GM10248 (cell line): ENCODE measurements at regions not wholly inside any gene's neighbourhood (a gene's known extent, or its start where the extent isn't known, plus 50 kb on each side); places are given as distances from the start of the nearest gene placed in this dataset.

Experiments used
- CTCF ChIA-PET: fragments of 300-600 bp; sonication (Branson Sonifier 250); formaldehyde crosslinking; extraction: SDS; loops from one replicate; lab custom pipeline; 2021; ENCODE audit warnings: antibody characterized with exemption; lab: Yijun Ruan, JAX
- POLR2A ChIA-PET: fragments of 350-650 bp; sonication (Branson Sonifier 250); formaldehyde crosslinking; extraction: SDS; loops from one replicate; lab custom pipeline; 2020; ENCODE audit warnings: antibody characterized with exemption; lab: Yijun Ruan, JAX
- DNase-seq: peaks from one replicate; pipeline ENCODE4 v3.0.0; 2012; ENCODE audit errors: extremely low spot score
- TF ChIP-seq, protein P1 (sequence below): IDR thresholded peaks from 2 replicates; pipeline ENCODE4 v1.5.1; 2012; ENCODE audit warnings: mild to moderate bottlenecking, low read depth; ENCODE audit errors: extremely low read depth, missing control alignments, control extremely low read depth

DNA sequence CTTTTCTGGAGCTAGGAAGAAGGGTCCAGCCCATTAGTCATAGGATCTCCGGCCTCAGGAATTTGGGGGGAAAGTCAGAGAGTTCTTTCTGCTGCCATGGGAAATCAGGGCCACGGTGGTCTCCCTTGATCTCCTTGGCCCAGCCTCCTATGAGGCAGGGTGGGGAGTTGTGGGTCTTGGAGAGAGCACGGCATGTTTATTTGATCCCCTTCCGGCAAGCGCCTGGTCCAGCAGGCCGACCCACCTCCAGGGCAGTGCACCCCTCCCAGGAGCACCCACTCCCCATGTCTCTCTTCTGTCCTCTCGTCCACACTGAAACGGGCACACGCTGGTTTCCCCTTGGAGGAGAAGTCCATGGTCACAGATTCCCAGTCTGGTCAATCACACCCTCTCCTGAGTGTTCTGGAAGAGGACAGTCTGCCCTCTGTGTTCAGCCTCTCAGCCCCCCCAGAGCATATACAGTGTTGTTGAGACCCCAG, 464.6 kb upstream of the HS6ST1 start:
- TF ChIP-seq, protein P1, sequence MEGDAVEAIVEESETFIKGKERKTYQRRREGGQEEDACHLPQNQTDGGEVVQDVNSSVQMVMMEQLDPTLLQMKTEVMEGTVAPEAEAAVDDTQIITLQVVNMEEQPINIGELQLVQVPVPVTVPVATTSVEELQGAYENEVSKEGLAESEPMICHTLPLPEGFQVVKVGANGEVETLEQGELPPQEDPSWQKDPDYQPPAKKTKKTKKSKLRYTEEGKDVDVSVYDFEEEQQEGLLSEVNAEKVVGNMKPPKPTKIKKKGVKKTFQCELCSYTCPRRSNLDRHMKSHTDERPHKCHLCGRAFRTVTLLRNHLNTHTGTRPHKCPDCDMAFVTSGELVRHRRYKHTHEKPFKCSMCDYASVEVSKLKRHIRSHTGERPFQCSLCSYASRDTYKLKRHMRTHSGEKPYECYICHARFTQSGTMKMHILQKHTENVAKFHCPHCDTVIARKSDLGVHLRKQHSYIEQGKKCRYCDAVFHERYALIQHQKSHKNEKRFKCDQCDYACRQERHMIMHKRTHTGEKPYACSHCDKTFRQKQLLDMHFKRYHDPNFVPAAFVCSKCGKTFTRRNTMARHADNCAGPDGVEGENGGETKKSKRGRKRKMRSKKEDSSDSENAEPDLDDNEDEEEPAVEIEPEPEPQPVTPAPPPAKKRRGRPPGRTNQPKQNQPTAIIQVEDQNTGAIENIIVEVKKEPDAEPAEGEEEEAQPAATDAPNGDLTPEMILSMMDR, result no peak
- CTCF ChIA-PET, result no interaction called here
- no peak for DNase-seq
- POLR2A ChIA-PET, result no interaction called here

DNA sequence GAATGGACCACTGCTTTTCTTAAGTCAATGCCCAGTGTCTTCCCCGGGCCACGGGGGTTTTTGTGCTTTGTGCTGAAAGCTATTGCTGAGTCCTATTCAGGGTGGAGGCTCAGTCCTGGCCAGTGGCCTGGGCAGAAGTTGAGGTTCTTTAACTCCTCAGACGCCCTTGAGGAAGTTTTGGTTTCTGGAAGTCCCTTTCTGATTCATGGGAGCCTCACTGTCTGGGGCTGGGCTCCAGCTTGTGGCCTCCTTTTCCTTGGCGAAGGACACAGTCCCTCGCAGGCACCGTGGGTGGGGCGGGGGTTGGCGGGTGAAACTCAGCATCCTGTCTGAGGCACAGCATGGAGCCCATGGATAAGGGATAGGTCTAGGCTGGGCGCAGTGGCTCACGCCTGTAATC, 465.2 kb upstream of the HS6ST1 start:
- TF ChIP-seq, protein P1, result no peak
- DNase-seq, result no peak
- ChIA-PET CTCF (no interaction called here), POLR2A (interaction anchor here (0.6 kb wide), 1 partner anchor 509 kb away, joined by 7 read pairs; no protein-coding TSS in a partner anchor)

DNA sequence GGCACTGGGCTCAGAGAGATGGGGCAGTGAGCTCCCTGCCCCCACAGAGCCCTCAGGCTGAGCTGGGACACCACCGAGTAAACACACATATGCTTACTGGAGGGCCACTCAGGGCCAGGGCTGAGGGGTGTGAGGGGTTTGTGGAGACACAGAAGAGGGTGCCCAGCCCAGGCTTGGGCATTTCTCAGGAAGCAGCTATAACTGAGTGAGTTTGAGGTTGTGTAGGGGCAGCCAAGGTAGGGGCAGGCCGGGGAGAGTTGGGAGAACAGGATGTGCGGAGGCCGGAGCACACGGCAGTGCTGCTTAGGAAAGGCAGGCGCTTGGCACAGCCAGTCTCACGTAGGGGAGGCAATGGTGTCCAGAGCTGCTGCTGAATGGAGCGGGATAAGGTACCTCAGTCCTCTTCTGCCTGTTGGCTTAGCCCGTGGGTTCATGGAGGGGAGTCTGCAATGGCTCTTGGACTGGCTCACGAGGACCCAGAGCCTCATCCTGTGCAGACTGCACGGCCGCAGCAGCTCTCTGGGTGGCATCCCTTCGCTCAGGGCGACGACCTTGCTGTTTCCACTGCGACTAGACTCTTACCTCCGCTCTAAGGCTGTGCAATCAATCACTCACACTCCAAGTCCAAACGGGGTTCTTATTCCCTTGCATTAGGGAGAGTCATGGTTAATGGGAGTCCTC, 466.1 kb upstream of the HS6ST1 start:
- POLR2A ChIA-PET, result no interaction called here
- CTCF ChIA-PET, result no interaction called here
- TF ChIP-seq, protein P1, result no peak
- no peak for DNase-seq

DNA sequence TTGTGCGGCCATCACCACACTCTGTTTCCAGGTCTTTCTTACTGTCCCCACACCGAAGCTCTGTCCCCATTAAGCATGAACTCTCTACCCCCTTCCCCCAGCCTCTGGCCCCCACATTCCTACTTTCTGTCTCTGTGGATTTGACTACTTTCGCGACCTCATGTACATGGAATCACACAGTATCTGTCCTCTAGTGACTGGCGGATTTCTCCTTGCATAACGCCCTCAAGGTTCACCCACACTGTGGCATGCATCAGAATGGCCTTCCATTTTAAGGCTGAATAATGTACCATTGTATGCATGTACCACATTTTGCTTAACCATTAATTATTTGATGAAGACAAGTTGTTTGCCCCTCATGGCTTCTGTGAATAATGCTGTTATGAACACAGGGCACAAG, 467.6 kb upstream of the HS6ST1 start:
- no peak for DNase-seq
- ChIA-PET CTCF (no interaction called here), POLR2A (no interaction called here)

DNA sequence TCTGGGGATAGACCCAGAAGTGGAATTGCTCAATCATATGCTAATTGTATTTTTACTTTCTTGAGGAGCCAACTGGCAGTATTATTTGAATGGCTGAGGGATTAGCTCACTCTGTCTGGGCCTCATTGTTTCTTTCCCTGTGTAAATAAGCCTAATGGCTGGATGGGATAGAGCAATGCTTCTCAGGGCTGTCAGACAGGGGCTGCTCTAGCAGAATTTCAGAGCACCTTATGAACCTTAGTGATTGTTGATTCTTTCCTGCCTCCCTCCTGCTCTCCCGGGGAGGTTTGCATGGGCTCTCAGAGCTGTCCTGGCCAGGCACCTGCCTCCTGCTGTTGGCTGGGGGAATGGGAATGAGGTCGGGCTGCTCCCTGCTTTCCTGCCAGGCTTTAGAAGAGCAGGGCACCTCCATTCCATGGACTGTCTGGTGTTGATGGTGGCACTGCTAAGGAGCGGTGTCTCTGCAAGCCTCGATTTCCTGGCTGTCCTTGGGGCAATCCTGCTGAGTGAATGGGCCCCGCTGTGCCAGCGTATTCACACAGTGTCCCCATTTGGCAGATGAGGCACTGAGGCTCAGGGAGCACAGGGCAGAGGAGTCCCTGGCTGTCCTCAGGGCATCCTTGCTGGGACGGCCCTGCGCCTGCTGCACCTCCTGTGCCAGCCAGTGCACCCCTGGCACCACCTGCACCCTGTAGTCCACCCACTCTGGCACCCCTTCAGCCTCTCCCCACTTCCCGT, 468.2 kb upstream of the HS6ST1 start:
- TF ChIP-seq, protein P1, result no peak
- ChIA-PET POLR2A (no interaction called here), CTCF (no interaction called here)
- DNase-seq, result no peak

More for the DNA sequence above, 467.6 kb upstream of the HS6ST1 start:
- TF ChIP-seq, protein P1, result no peak

DNA sequence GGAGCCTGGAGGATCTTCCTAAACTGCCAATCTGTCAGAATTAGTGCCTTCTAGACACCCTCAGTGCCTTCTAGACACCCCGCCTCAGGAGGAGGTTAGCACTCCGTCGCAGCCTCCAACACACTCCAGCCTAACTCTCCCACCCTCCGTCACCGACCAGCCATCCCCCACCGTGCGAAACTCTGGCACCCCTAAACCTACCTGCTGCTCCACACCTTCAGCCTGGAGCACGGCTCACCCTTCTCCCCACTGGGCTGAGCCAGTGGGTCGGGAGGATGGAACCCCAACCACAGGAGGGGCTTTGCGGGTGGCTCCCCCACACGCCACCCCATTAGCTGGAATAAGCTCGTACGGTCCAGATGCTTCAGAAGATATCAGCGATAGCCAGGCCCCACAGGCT, 468.9 kb upstream of the HS6ST1 start:
- POLR2A ChIA-PET, result no interaction called here
- CTCF ChIA-PET, result no interaction called here
- DNase-seq, result no peak
- TF ChIP-seq, protein P1, result no peak
